ENCODE measurements at regions not wholly inside any gene's neighbourhood (a gene's known extent, or its start where the extent isn't known, plus 50 kb on each side); places are given as distances from the start of the nearest gene placed in this dataset.

- TF ChIP-seq CTCF (IDR thresholded peaks at IDR 0.05) (no peak), POLR2AphosphoS5 (IDR thresholded peaks at IDR 0.05) (no peak), POLR2A (IDR thresholded peaks at IDR 0.05) (no peak)
Observed at GRCh38 chr16:5841974-5842373, 744.4 kb upstream of the EEF2KMT start.
